ENCODE measurements at regions not wholly inside any gene's neighbourhood (a gene's known extent, or its start where the extent isn't known, plus 50 kb on each side); places are given as distances from the start of the nearest gene placed in this dataset.

GRCh38 chr4:129821073-129821472 lies 725.1 kb downstream of the C4orf33 start:
- TF ChIP-seq, protein P1, sequence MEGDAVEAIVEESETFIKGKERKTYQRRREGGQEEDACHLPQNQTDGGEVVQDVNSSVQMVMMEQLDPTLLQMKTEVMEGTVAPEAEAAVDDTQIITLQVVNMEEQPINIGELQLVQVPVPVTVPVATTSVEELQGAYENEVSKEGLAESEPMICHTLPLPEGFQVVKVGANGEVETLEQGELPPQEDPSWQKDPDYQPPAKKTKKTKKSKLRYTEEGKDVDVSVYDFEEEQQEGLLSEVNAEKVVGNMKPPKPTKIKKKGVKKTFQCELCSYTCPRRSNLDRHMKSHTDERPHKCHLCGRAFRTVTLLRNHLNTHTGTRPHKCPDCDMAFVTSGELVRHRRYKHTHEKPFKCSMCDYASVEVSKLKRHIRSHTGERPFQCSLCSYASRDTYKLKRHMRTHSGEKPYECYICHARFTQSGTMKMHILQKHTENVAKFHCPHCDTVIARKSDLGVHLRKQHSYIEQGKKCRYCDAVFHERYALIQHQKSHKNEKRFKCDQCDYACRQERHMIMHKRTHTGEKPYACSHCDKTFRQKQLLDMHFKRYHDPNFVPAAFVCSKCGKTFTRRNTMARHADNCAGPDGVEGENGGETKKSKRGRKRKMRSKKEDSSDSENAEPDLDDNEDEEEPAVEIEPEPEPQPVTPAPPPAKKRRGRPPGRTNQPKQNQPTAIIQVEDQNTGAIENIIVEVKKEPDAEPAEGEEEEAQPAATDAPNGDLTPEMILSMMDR (IDR thresholded peaks at IDR 0.05; ENCODE audit: low read depth, low read length), result no peak
- TF ChIP-seq EZH2phosphoT487 (IDR thresholded peaks at IDR 0.05; ENCODE audit: low read depth), result no peak

Data from OCI-LY3 (cell line).